ENCODE measurements at regions not wholly inside any gene's neighbourhood (a gene's known extent, or its start where the extent isn't known, plus 50 kb on each side); places are given as distances from the start of the nearest gene placed in this dataset.

GRCh38 chr12:5230861-5231260, 187.2 kb downstream of the KCNA5 start:
- DNase-seq: no peak

- no peak for DNase-seq
These were observed 188.6 kb downstream of the KCNA5 start for GRCh38 chr12:5232291-5232690.

GRCh38 chr12:5232826-5233500, 189.3 kb downstream of the KCNA5 start:
- DNase-seq: no peak

GRCh38 chr12:5236022-5236640, 192.5 kb downstream of the KCNA5 start:
- DNase-seq: no peak

GRCh38 chr12:5242440-5242839, 189.5 kb upstream of the NTF3 start:
- no peak for DNase-seq

GRCh38 chr12:5243014-5243413, 188.9 kb upstream of the NTF3 start:
- no peak for DNase-seq

- no peak for DNase-seq
These were observed 187.4 kb upstream of the NTF3 start for GRCh38 chr12:5244513-5244972.

GRCh38 chr12:5246196-5246595, 185.7 kb upstream of the NTF3 start:
- DNase-seq: no peak

- no peak for DNase-seq
These were observed 184.8 kb upstream of the NTF3 start for GRCh38 chr12:5247144-5247543.

GRCh38 chr12:5248230-5248629, 183.7 kb upstream of the NTF3 start:
- DNase-seq: no peak

GRCh38 chr12:5248999-5249526, 182.8 kb upstream of the NTF3 start:
- DNase-seq: no peak

- DNase-seq: no peak
These were observed 180.8 kb upstream of the NTF3 start for GRCh38 chr12:5251092-5251491.

GRCh38 chr12:5251786-5252185, 180.1 kb upstream of the NTF3 start:
- DNase-seq: no peak

GRCh38 chr12:5254703-5255102, 177.2 kb upstream of the NTF3 start:
- DNase-seq: no peak

- no peak for DNase-seq
These were observed 174.0 kb upstream of the NTF3 start for GRCh38 chr12:5257763-5258495.

- no peak for DNase-seq
These were observed 173.4 kb upstream of the NTF3 start for GRCh38 chr12:5258498-5258897.

- DNase-seq: no peak
These were observed 173.0 kb upstream of the NTF3 start for GRCh38 chr12:5258926-5259325.

GRCh38 chr12:5259523-5259922, 172.4 kb upstream of the NTF3 start:
- DNase-seq: no peak

GRCh38 chr12:5260086-5260485, 171.8 kb upstream of the NTF3 start:
- DNase-seq: no peak

GRCh38 chr12:5260591-5261086, 171.3 kb upstream of the NTF3 start:
- no peak for DNase-seq

GRCh38 chr12:5262450-5262849, 169.5 kb upstream of the NTF3 start:
- DNase-seq: no peak

GRCh38 chr12:5262885-5263284, 169.0 kb upstream of the NTF3 start:
- DNase-seq: no peak

GRCh38 chr12:5264006-5264405, 167.9 kb upstream of the NTF3 start:
- no peak for DNase-seq
